Dermis microvascular lymphatic vessel endothelial cell (primary cell): ENCODE measurements at regions not wholly inside any gene's neighbourhood (a gene's known extent, or its start where the extent isn't known, plus 50 kb on each side); places are given as distances from the start of the nearest gene placed in this dataset.
A peak's percentile ranks its signal among the peaks of the same experiment; 100 is the strongest.
"Not testable (repeated sequence)": the region's sequence is repeated elsewhere in the genome, so short reads cannot be mapped to it uniquely, and the experiment has no call there.

Source experiments
- DNase-seq, 2 donors: peaks; one replicate each; pipeline versions ENCODE4 v3.0.0 to v3.0.0-alpha.2; 2010; ENCODE audit warnings: low read depth in 2 of 2

GRCh38 chr15:31433091-31433490 lies 106.5 kb downstream of the KLF13 start:
- DNase-seq, result no peak

- DNase-seq, result no peak
Observed at GRCh38 chr15:31433574-31433973, 106.9 kb downstream of the KLF13 start.

- DNase-seq, result no peak
Observed at GRCh38 chr15:31434275-31434587, 107.6 kb downstream of the KLF13 start.

GRCh38 chr15:31434588-31435260 lies 108.1 kb downstream of the KLF13 start:
- DNase-seq, result peak in 1 of 2 donors; percentile 73

GRCh38 chr15:31435261-31435911 lies 108.8 kb downstream of the KLF13 start:
- DNase-seq, result peak; percentile 25 to 77

- no peak for DNase-seq
Observed at GRCh38 chr15:31435912-31436628, 109.4 kb downstream of the KLF13 start.

GRCh38 chr15:31437686-31438085 lies 111.1 kb downstream of the KLF13 start:
- no peak for DNase-seq

GRCh38 chr15:31438601-31439265 lies 112.1 kb downstream of the KLF13 start:
- no peak for DNase-seq

- peak; percentile 42 to 65 for DNase-seq
Observed at GRCh38 chr15:31439328-31439727, 112.7 kb downstream of the KLF13 start.

GRCh38 chr15:31440216-31440615 lies 113.6 kb downstream of the KLF13 start:
- DNase-seq, result not testable (repeated sequence)

- DNase-seq, result peak in 1 of 2 donors; percentile 49
Observed at GRCh38 chr15:31440754-31441311, 114.2 kb downstream of the KLF13 start.

GRCh38 chr15:31442226-31442625 lies 115.6 kb downstream of the KLF13 start:
- no peak for DNase-seq

GRCh38 chr15:31442699-31443111 lies 116.1 kb downstream of the KLF13 start:
- peak in 1 of 2 donors; percentile 53 for DNase-seq

- DNase-seq, result no peak
Observed at GRCh38 chr15:31444844-31445243, 118.2 kb downstream of the KLF13 start.

- DNase-seq, result no peak
Observed at GRCh38 chr15:31446546-31446945, 119.9 kb downstream of the KLF13 start.

- no peak for DNase-seq
Observed at GRCh38 chr15:31447931-31448634, 121.4 kb downstream of the KLF13 start.

GRCh38 chr15:31448635-31448979 lies 122.0 kb downstream of the KLF13 start:
- peak; percentile 31 to 93 for DNase-seq

- no peak for DNase-seq
Observed at GRCh38 chr15:31452595-31453557, 126.2 kb downstream of the KLF13 start.

GRCh38 chr15:31453558-31454318 lies 127.1 kb downstream of the KLF13 start:
- no peak for DNase-seq
